Activated CD8-positive, alpha-beta memory T cell treated with anti-CD3 and anti-CD28 coated beads, Interleukin-2, amount 50 U/mL, for 1 hour (primary cell): ENCODE measurements at regions not wholly inside any gene's neighbourhood (a gene's known extent, or its start where the extent isn't known, plus 50 kb on each side); places are given as distances from the start of the nearest gene placed in this dataset.
"Not testable (repeated sequence)": the region's sequence is repeated elsewhere in the genome, so short reads cannot be mapped to it uniquely, and the experiment has no call there.

Experiments
- DNase-seq: peaks from one replicate; pipeline ENCODE4 v3.0.0-alpha.2; 2020; ENCODE audit errors: extremely low read depth

DNA sequence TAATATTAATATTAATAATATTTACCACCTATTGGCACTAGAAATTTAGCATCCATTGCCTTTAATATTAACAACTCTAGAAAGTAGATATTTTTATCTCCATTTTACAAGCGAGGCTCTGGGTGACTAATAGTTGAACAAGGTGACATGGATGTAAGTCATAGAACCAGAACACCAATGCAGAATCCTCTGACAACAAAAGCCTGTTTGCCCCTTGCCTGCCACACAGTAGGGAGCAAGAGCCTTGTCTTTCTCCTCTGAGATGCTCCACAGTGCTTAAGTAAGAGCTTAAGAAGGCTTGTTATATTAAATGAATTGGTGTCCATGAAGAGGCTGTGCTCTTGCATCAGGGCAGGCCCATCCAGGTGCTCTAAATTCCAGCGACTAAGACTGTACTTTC lies 51.2 kb upstream of the LBX1 start:
- no peak for DNase-seq

DNA sequence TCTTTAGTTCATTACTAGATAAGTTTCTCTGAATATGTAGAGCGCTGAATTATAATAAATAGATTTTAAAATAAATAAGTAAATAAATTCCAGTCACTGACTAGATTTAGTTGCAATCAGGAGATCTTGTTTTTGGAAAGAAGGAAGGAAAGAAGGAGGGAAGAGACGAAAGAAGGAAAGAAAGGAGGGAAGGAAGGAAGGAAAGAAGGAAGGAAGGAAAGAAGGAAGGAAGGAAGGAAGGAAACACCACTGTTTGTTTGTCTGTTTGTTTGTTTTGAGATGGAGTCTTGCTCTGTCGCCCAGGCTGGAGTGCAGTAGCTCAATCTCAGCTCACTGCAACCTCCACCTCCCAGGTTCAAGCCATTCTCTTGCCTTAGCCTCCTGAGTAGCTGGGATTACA lies 51.7 kb upstream of the LBX1 start:
- not testable (repeated sequence) for DNase-seq

DNA sequence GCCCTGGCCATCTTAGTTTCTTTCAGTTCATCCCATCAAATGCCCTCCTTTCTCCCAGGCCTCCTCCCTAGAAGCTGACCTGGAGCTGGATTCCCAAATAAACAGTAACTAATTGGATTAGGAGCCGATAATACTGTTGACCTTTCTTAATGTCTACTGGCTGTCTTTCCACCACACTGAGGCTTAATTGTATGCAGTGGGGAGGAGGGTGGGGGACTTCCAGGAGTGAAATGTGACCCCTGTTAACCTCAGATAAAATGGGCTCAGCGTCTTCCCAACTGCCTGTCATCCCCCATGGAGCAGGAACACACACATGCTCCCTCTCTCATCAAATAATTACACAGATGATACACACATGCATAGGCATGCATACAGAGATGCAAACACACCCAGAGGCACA lies 53.7 kb upstream of the LBX1 start:
- no peak for DNase-seq

DNA sequence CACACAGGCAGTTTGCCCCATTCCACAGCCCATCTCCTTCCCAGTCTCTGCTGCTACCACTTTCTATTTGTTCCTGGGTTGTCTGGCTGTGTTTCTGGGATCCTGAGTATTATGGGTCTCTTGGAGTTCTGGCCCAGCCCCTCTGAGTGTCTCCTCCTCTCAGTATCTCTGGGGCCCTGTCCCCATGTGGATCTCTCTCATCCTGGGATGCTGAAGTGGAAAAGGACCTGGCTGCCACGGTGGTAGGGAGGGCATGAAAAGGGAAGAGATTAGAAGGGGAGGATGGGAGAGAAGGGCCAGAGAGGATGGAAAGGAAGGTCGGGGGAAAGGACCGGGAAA lies 54.5 kb upstream of the LBX1 start:
- DNase-seq: no peak

DNA sequence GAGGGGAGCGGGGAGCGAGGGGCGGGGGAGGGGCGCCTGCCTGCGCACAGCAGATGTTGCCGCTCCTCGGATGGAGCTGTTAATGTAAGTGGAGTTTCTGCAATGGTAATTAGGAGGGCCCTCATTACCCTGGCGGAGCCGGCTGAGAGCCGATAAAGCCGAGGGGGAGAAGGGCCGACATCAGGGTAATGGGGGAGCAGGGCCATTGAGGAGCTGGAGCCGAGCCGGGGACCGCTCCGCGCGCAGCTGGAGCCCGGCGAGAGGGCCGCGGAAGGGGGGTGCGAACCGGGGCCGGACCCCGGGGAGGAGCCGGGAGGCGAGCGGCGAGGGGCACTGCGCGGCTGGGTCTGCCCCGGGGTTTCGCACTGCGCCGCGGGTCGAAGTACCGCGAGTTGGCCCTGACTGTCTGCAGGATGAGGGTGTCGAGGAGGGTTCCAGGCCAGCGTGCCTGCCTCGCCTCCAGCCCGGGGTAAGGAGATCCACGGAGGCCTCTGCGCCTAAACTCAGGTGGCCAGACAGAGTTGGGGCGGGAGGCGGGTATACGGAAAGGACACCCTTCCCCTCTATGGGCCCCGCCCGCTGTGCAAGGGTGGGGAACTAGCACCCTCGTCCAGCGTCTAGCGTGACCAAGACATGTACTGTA lies 55.0 kb upstream of the LBX1 start:
- no peak for DNase-seq

DNA sequence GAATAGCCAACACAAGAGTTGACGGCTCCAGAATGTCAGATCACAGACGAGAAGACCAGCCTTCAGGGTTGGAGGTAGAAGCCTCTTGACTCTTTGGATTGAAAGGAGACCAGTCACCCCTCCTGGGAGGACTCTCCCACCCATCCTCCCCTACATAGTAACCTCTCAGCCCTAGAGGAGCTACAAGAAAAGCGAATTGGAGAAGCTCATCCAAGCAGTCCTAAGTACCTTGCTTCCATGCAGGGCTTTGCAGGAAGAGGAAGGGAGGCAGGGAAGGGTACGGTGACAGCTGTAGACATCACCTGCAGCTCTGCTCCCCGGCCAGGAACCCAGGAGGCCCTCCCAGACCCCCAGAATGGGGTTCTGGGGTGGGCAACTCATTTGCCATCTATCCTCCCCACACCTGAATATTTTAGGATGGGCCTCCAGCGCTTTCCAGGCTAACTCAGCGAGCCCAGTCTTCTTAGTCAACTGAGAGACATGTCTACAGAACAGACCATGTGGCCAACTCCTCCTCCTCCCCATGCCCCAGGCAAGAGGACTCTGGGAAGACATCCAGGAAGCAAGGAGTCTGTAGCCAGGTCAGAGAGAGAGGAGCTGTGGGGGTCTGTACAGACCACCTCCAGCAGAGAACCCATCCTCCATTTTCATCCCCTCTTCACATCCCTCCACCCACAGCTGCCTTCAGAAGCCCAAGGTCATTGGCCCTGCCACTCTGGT lies 55.6 kb upstream of the LBX1 start:
- DNase-seq: no peak

DNA sequence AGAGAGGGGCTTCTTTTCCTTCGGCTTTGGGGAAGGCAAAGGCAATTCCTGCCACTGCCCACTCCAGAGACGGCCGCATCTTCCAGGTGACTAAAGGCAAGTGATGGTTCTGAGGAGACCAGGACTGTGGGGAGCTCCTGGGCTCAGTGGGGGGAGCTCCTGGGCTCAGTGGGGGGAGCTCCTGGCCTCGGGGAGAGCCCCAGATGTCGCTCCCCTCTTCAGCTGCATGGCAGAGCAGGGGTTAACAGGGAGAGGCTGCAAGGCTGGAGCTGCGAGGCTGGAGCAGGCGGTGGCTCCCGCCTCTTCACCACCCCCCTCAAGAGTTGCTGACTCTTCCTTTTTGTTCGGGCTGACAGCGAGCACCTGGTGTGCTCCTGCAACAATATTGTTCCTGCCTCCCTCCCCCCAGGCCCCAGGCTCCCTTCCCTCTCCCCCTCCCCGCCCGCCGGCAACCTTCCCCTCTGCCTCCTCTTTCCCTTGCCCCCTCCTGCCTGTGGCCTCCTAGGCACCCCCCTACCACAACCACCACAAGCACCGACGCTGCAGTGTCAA lies 56.3 kb upstream of the LBX1 start:
- no peak for DNase-seq

DNA sequence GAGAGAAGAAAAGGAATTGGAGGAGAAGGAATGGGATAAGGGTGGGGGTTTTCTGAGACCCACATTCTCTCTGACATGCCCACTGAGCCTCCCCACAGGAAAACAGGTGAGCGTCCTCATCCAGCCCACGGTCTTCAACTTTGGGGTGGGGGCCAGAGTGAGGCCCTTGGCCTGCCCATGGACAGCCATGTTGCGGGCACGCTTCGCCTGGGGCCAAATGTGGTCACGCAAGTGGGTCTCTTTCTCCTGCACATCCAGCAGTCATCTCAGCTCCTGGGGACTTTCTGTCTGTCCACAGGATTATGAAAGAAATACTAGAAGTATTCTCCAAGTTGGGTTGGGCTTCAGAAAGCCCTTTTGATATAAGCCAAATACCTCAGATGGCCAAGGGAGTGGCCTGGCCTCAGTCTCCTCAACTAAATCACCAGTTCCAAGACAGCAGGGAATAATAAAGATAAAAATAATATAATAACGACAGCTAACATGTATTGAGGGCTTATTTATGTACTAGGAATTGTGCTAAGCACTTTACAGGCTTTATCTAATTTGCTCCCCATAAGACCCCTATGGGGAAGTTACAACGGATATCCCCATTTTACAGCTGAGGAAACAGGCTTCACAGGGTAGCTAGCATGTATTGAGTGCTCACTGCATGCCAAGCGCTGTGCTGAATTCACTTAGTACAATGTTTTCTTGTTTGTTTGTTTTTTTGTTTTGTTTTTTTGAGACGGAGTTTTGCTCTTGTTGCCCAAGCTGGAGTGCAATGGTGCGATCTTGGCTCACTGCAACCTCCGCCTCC lies 57.2 kb upstream of the LBX1 start:
- no peak for DNase-seq

DNA sequence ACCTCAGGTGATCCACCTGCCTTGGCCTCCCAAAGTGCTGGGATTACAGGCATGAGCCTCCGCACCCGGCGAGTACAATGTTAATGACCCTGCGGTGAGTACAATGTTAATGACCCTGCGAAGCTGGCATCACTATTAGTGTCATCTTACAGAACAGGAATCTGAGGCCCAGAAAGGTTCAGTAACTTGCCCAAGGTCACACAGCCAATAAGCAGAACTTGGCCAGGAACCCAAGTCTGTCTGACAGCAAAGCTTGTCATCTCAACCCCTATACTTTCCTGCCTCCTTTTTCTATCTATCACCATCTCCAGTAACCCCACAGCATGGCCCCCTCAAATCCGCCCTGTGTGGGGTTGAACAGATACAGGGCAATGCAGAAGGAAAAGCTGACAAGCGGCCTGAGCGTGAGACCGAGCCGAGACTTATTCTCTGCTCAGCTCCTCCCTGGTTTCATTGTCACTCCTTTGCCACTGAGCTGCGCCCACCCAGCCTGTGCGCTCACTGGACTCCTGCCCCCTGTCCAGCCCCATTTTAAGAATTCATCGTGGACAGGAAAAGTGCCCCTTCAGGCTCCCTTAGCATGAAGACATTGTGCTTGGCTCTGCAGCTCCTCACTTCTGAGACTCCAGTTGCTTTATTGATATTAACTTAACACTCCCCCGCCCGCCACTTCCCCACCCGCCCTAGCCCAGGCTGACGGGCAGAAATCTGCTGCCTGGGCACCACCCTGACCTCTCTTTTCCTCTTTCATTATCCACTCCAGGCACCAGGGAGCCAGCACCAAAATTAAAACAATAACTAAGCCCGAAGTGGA lies 58.1 kb upstream of the LBX1 start:
- DNase-seq: no peak

DNA sequence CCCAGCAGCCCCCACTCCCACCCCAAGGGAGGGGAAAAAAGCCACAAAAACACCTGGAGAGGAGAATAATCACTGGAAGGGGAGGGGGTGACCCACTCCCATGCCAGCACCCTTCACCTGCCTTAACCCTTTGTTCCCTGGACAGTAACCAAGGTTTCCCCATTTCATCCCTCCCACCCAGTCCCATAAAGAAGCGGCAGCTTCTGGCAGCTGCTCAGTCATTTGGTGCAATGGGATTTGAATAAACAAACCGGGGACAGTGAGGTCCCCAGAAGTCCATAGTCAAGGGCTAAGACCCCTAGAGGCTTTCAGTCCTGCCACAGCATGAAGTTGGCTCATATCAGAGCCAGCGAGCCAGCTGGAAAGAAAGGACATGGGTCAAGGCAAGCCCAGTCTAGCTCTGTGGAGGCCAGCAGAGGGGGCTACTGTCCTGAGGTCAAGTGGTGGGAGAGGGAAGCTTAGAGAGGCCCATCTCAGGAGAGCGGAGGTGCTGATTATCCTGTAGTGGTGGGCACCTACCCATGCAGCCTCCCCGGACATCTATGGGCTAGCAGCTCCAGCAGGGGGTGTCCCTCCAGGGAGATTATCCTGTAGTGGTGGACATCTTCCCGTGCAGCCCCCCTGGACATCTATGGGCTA lies 58.9 kb upstream of the LBX1 start:
- no peak for DNase-seq

DNA sequence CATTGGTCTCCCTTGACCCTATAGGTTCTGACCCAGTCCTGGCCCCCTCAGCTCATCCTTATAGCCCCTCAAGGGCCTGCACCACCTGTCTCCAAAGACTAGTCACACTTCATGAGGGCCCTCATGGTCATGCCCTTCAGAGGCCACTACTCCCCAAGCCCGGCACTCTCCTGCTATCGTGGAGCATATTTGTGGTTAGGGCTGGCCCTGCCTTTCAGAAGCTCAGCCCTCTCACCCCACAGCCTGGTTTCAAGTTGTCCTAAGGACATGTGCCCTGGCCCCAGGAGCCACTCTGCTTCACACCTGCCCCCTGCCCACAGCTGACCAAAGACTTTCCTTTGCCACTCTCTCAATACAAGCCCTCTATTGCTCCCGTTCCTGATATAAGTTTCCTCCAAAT lies 60.3 kb upstream of the LBX1 start:
- no peak for DNase-seq

DNA sequence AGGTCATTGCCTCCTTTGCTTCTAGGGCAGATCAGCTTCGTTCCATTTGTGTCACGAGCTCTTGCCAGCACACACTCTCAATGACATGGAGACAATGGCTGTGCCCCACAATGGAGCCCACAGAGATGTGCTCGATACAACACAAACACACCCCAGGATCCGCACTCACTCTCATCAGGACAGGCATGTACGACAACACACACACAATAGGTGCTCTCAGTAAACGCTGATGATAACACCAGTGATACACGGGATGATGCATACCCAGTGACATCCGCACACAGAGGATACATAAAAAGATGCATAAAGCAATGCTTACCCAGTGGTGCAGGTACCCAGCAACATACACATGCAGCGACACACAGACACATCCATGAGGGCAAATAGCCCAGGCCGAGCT lies 61.2 kb upstream of the LBX1 start:
- no peak for DNase-seq

DNA sequence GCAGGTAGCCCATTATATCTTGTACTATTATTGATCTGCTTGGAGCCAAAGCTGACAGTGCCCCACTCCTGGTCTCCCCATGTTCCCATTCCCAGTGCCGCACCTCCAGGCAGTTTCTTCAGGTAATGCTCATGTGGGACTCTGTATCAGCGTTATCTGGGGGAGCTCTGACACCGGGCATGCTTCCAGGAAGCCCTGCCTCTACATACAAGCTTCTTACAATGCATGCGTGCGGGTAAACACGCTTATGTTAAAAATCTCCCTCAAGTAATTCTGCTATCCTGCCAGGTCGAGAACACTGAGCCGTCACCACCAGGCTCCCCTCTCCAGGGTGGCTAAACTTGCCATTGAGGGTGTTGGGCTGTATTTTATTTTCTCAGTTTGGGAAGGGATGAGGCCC lies 61.6 kb upstream of the LBX1 start:
- no peak for DNase-seq

DNA sequence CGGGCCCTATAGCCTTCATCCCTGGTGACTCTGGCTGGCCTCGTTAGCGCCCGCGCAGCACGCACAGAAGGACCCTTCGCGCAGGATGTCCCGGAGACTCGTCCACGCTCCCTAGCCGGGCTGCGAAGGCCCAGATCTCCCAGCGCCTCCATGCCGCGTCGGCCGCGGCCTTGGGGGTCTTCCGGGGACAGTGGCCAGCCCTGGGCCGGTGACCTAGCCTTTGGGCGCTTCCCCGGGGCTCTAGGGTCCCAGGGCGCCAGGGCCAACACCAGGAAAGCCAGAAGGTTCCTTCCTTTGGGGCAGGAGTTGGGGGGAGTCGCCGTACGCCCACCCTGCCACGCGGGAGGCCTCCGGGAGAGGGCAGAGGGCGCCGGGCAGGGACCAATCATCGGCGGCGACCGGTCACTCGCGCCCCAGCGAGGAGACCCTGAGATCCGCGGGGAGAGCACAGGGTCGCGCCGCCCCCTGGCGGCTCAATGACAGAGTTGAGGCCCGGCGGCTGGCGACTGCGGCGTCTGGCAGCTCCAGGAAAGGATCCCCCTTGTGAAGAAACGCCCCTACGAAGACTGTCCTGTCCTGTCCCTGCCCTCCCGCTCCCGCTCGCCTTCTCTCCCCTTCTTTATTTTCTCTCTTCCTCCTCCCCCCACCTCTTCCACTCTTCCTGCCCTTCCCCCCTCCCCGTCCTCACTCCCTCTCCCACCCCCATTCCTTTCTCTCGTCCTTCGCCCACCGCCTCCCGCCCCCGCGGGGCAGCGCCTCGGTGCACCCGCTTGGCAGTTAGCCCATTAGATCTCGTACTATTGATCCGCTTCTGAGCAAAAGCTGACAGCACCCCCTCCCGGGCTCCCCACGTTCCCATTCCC lies 62.3 kb upstream of the LBX1 start:
- peak; percentile 11 for DNase-seq

DNA sequence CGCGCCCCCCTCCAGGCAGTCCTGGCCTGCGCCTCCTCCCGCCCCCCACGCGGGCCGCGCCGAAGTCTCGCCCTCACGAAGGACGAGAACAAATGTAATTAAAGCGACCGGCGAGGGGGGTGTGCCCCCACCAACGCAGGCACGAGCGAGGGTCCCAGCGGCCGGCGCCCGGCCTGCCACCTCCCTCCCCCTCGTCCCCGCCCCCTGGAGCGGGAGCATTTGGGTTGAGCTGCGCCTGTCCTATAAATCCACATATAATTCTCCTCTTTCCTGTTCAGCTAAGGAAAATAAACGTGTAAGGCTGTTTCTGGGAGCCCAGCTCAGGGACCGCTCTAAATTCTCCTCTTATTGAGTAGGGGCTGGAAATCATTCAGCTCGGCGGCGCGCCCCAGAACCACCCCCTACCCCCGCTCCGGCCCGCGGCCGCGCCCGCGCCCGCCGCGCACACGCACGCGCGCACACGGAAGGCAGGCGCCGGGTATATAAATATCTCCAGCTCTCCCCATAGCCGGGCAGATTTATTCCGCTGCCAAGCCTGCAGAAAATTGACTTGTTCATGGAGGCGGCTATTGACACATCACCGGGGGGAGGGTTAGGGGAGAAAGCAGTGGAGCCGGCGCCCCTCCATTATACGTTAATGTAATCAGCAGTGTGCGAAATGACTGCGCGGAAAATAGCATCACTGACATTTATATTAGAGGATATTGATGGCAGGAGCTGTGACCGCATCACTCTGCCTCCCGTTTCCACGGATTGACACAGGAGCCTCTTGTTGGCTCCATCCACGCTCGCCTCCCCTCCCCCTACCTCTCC lies 61.6 kb upstream of the BTRC start:
- no peak for DNase-seq

DNA sequence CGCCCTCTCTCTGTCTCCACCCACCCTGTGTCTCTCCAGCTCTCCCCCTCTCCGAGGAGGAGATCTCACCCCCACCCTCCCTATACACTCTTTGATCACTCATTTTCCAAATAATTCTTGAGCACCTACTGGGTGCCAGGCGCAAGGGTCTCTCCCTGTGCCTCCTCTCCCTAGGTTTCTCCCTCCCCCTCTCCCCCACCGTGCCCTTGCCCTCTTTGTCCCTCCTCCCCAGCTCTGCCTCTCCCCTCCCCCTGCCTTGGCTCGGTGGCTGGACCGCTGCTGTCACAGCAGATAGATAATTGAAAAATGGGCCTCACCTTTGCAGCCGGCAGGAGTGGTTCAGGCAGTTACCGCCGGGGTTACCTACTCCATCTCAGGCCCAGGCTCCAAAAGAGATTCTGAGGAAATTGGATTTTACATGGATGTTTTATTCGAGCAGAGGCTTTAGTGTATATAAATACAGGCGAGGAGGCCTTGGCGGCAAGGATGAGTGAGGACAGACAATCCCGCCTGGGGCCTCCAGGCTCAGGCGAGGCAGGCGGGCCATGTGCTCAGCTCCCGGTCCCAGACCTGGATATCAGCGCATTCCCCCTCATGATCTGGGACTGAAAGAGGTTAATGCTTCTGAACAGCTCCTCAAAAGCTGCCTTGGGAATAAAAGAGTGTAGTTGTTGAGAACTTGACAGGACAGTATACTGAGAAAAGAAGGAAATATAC lies 60.8 kb upstream of the BTRC start:
- DNase-seq: no peak

DNA sequence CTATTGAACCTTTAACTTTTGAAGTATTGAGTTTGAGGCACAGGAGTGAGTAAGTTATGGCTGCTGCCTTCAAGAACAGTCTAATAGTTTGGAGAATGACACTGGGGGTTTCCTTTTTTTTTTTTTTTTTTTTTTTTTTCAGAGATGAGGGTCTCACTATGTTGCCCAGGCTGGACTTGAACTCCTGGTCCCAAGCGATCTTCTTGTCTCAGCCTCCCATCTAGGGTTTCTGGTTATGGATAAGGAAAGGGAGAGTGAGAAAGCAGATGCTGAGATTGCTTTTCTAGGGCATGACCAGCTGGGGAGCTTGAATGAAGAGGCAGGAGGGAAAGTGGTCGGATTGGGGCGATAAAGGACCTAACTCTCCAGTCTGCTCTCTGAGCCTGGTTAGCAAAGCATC lies 59.9 kb upstream of the BTRC start:
- no peak for DNase-seq

DNA sequence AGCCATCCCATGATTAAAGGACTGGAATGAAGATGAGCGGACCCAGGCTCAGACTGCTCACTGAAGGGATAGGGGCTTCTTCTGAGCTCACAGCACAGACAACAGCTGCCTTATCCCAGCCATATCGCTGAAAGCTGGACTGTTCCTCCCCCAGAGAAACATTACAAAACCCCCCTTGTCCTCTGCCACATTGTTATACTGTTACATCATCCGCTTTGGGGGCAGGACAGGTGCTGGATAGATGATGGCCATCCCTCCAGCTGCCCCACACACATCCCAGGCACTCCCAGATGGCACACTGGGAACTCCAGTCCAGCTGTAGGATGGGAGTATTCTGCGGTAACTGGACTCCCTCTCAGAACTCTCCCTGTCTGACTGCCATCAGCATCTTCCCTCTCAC lies 58.7 kb upstream of the BTRC start:
- DNase-seq: no peak

DNA sequence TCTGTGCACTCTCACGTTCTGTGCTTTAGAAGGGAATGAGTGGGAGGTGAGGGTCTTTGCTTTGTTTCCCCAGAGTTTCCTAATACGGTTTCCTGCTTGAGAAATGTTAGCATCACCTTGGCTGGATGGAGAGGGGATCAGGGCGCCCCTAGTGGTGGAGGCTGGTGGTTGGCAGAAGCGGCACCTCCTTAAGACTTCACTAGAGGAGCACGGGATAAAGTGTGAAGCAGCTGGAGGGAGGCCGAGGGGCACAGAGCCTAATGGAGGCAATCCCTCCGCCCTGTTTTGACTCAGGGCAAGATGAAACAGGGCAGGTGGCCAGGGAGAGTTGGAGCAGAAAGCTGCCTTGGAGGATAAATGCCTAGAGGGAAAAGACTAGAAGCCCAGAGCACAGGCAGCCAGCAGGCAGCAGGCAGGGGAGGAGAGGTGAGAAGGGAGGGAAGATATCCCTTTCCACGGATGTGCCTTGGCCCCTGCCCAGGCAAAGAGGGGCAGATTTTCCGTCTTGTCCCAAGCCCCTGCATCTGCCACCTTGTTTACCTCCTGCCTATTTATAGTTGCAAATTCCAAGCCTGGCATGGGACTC lies 56.0 kb upstream of the BTRC start:
- DNase-seq: no peak
